Nephron progenitor cell (in vitro differentiated cells): ENCODE measurements at regions not wholly inside any gene's neighbourhood (a gene's known extent, or its start where the extent isn't known, plus 50 kb on each side); places are given as distances from the start of the nearest gene placed in this dataset.

Experiments
- DNase-seq: peaks from one replicate; pipeline ENCODE4 v3.0.0; 2021
- H3K27ac Mint-ChIP-seq: 2 replicates; pipeline ENCODE4 v1.8.0; 2021; ENCODE audit warnings: mild to moderate bottlenecking, moderate library complexity, mixed read lengths
- H3K27me3 Mint-ChIP-seq: 2 replicates; pipeline ENCODE4 v1.8.0; 2021; ENCODE audit warnings: mild to moderate bottlenecking, low read depth, mixed read lengths; ENCODE audit not compliant: poor library complexity
- H3K36me3 Mint-ChIP-seq: 2 replicates; pipeline ENCODE4 v1.8.0; 2021; ENCODE audit warnings: low read depth, mixed read lengths
- H3K4me1 Mint-ChIP-seq: 2 replicates; pipeline ENCODE4 v1.8.0; 2021; ENCODE audit warnings: mixed read lengths
- H3K4me3 Mint-ChIP-seq: 2 replicates; pipeline ENCODE4 v1.8.0; 2021; ENCODE audit warnings: mild to moderate bottlenecking, moderate library complexity, mixed read lengths
- H3K9me3 Mint-ChIP-seq: 2 replicates; pipeline ENCODE4 v1.8.0; 2021; ENCODE audit warnings: mild to moderate bottlenecking, moderate library complexity, mixed read lengths
- CTCF ChIP-seq: fragments of 200-600 bp; sonication (generic); IDR thresholded peaks from 2 replicates; pipeline ENCODE4 v1.5.0; 2021; ENCODE audit warnings: antibody characterized with exemption

- no peak for DNase-seq
- no peaks in the 10 kb centered on the region for H3K36me3 Mint-ChIP-seq
These were observed 98.6 kb upstream of the ADAMTS19 start for GRCh38 chr5:129361441-129362025.

GRCh38 chr5:129362456-129362855 is 97.6 kb upstream of the ADAMTS19 start:
- H3K36me3 Mint-ChIP-seq: no peaks in the 10 kb centered on the region
- no peak for DNase-seq
- TF ChIP-seq CTCF: no peak
- H3K4me3 Mint-ChIP-seq: no peak overlapping the region
- peaks cover 2% of the 10 kb centered on the region for H3K27me3 Mint-ChIP-seq
- no peak overlapping the region for H3K27ac Mint-ChIP-seq
- H3K4me1 Mint-ChIP-seq: no peaks in the 10 kb centered on the region
- peaks cover 16% of the 10 kb centered on the region for H3K9me3 Mint-ChIP-seq

More at GRCh38 chr5:129361441-129362025, 98.6 kb upstream of the ADAMTS19 start:
- Mint-ChIP-seq H3K27ac (no peak overlapping the region), H3K27me3 (peaks cover 2% of the 10 kb centered on the region), H3K9me3 (peaks cover 16% of the 10 kb centered on the region), H3K4me3 (no peak overlapping the region), H3K4me1 (no peaks in the 10 kb centered on the region)
- TF ChIP-seq CTCF: peak; percentile 49

GRCh38 chr5:129363991-129364390 is 96.1 kb upstream of the ADAMTS19 start:
- Mint-ChIP-seq H3K4me3 (no peak overlapping the region), H3K9me3 (peaks cover 16% of the 10 kb centered on the region), H3K36me3 (no peaks in the 10 kb centered on the region), H3K27me3 (peaks cover 2% of the 10 kb centered on the region), H3K4me1 (no peaks in the 10 kb centered on the region), H3K27ac (no peak overlapping the region)
- DNase-seq: no peak
- no peak for TF ChIP-seq CTCF

GRCh38 chr5:129367883-129368282 is 92.2 kb upstream of the ADAMTS19 start:
- no peaks in the 10 kb centered on the region for H3K36me3 Mint-ChIP-seq
- H3K9me3 Mint-ChIP-seq: peaks cover 16% of the 10 kb centered on the region
- no peak for DNase-seq
- peaks cover 2% of the 10 kb centered on the region for H3K27me3 Mint-ChIP-seq
- no peak for TF ChIP-seq CTCF
- no peak overlapping the region for H3K4me3 Mint-ChIP-seq
- no peak overlapping the region for H3K27ac Mint-ChIP-seq
- H3K4me1 Mint-ChIP-seq: no peaks in the 10 kb centered on the region

GRCh38 chr5:129372025-129372424 is 88.1 kb upstream of the ADAMTS19 start:
- no peak for TF ChIP-seq CTCF
- Mint-ChIP-seq H3K36me3 (no peaks in the 10 kb centered on the region), H3K4me3 (no peak overlapping the region), H3K27me3 (no peaks in the 10 kb centered on the region), H3K27ac (no peak overlapping the region), H3K4me1 (no peaks in the 10 kb centered on the region), H3K9me3 (no peaks in the 10 kb centered on the region)
- no peak for DNase-seq

- Mint-ChIP-seq H3K27me3 (no peaks in the 10 kb centered on the region), H3K4me1 (peaks cover 11% of the 10 kb centered on the region), H3K36me3 (no peaks in the 10 kb centered on the region), H3K27ac (peak overlapping the region; percentile 66), H3K9me3 (no peaks in the 10 kb centered on the region), H3K4me3 (no peak overlapping the region)
- TF ChIP-seq CTCF: no peak
- DNase-seq: no peak
These were observed 82.6 kb upstream of the ADAMTS19 start for GRCh38 chr5:129377504-129377903.
